ENCODE measurements at regions not wholly inside any gene's neighbourhood (a gene's known extent, or its start where the extent isn't known, plus 50 kb on each side); places are given as distances from the start of the nearest gene placed in this dataset.

- H3K27ac Mint-ChIP-seq, result no peak overlapping the region
- H3K9me3 Mint-ChIP-seq, result no peaks in the 10 kb centered on the region
- no peaks in the 10 kb centered on the region for H3K36me3 Mint-ChIP-seq
- DNase-seq (ENCODE audit: low spot score in 2 of 2) (no peak), ATAC-seq (no peak)
Observed at GRCh38 chr6:43851204-43851865, 81.3 kb downstream of the VEGFA start.

- no peaks in the 10 kb centered on the region for H3K36me3 Mint-ChIP-seq
- no peaks in the 10 kb centered on the region for H3K9me3 Mint-ChIP-seq
- DNase-seq (ENCODE audit: low spot score in 2 of 2), result no peak
- peak overlapping the region in 1 of 2 donors; percentile 57 for H3K27ac Mint-ChIP-seq
- ATAC-seq, result no peak
Observed at GRCh38 chr6:43850314-43851203, 80.5 kb downstream of the VEGFA start.

GRCh38 chr6:43849844-43850243, 79.8 kb downstream of the VEGFA start:
- ATAC-seq (no peak), DNase-seq (ENCODE audit: low spot score in 2 of 2) (no peak)
- no peak overlapping the region for H3K27ac Mint-ChIP-seq
- no peaks in the 10 kb centered on the region for H3K36me3 Mint-ChIP-seq
- H3K9me3 Mint-ChIP-seq, result no peaks in the 10 kb centered on the region

GRCh38 chr6:43848671-43849391, 78.8 kb downstream of the VEGFA start:
- no peak for DNase-seq (ENCODE audit: low spot score in 2 of 2)
- H3K9me3 Mint-ChIP-seq, result no peaks in the 10 kb centered on the region

GRCh38 chr6:43847741-43848630, 78.0 kb downstream of the VEGFA start:
- no peaks in the 10 kb centered on the region for H3K9me3 Mint-ChIP-seq
- H3K27ac Mint-ChIP-seq, result no peak overlapping the region
- ATAC-seq, result no peak
- no peak for DNase-seq (ENCODE audit: low spot score in 2 of 2)
- H3K36me3 Mint-ChIP-seq, result no peaks in the 10 kb centered on the region

More at GRCh38 chr6:43848671-43849391, 78.8 kb downstream of the VEGFA start:
- H3K27ac Mint-ChIP-seq, result no peak overlapping the region
- no peak for ATAC-seq
- H3K36me3 Mint-ChIP-seq, result no peaks in the 10 kb centered on the region

GRCh38 chr6:43846556-43846955, 76.5 kb downstream of the VEGFA start:
- Mint-ChIP-seq H3K9me3 (no peaks in the 10 kb centered on the region), H3K36me3 (no peaks in the 10 kb centered on the region), H3K27ac (no peak overlapping the region)
- no peak for ATAC-seq
- DNase-seq (ENCODE audit: low spot score in 2 of 2), result no peak

GRCh38 chr6:43845646-43846045, 75.6 kb downstream of the VEGFA start:
- no peak for DNase-seq (ENCODE audit: low spot score in 2 of 2)
- no peaks in the 10 kb centered on the region for H3K36me3 Mint-ChIP-seq
- H3K9me3 Mint-ChIP-seq, result no peaks in the 10 kb centered on the region
- H3K27ac Mint-ChIP-seq, result peak overlapping the region in 1 of 2 donors; percentile 65
- no peak for ATAC-seq

- DNase-seq (ENCODE audit: low spot score in 2 of 2) (no peak), ATAC-seq (no peak)
- no peaks in the 10 kb centered on the region for H3K36me3 Mint-ChIP-seq
Observed at GRCh38 chr6:43843669-43844171, 73.7 kb downstream of the VEGFA start.

GRCh38 chr6:43843097-43843645, 73.2 kb downstream of the VEGFA start:
- DNase-seq (ENCODE audit: low spot score in 2 of 2) (no peak), ATAC-seq (no peak)
- Mint-ChIP-seq H3K27ac (no peak overlapping the region), H3K36me3 (no peaks in the 10 kb centered on the region), H3K9me3 (no peaks in the 10 kb centered on the region)

More at GRCh38 chr6:43843669-43844171, 73.7 kb downstream of the VEGFA start:
- no peak overlapping the region for H3K27ac Mint-ChIP-seq
- no peaks in the 10 kb centered on the region for H3K9me3 Mint-ChIP-seq

- no peak for DNase-seq (ENCODE audit: low spot score in 2 of 2)
- ATAC-seq, result no peak
- Mint-ChIP-seq H3K36me3 (no peaks in the 10 kb centered on the region), H3K27ac (no peak overlapping the region), H3K9me3 (no peaks in the 10 kb centered on the region)
Observed at GRCh38 chr6:43842231-43842794, 72.3 kb downstream of the VEGFA start.

GRCh38 chr6:43840490-43841218, 70.6 kb downstream of the VEGFA start:
- ATAC-seq (no peak), DNase-seq (ENCODE audit: low spot score in 2 of 2) (no peak)
- H3K9me3 Mint-ChIP-seq, result no peaks in the 10 kb centered on the region
- H3K36me3 Mint-ChIP-seq, result no peaks in the 10 kb centered on the region
- H3K27ac Mint-ChIP-seq, result no peak overlapping the region

- ATAC-seq (peak; percentile 14 to 48), DNase-seq (ENCODE audit: low spot score in 2 of 2) (no peak)
- Mint-ChIP-seq H3K36me3 (no peaks in the 10 kb centered on the region), H3K27ac (no peak overlapping the region), H3K9me3 (no peaks in the 10 kb centered on the region)
Observed at GRCh38 chr6:43838276-43839036, 68.4 kb downstream of the VEGFA start.

- ATAC-seq (no peak), DNase-seq (ENCODE audit: low spot score in 2 of 2) (no peak)
- no peaks in the 10 kb centered on the region for H3K36me3 Mint-ChIP-seq
- no peaks in the 10 kb centered on the region for H3K9me3 Mint-ChIP-seq
- H3K27ac Mint-ChIP-seq, result no peak overlapping the region
Observed at GRCh38 chr6:43837507-43837906, 67.5 kb downstream of the VEGFA start.

GRCh38 chr6:43836507-43837240, 66.7 kb downstream of the VEGFA start:
- Mint-ChIP-seq H3K27ac (no peak overlapping the region), H3K36me3 (no peaks in the 10 kb centered on the region), H3K9me3 (no peaks in the 10 kb centered on the region)
- DNase-seq (ENCODE audit: low spot score in 2 of 2) (no peak), ATAC-seq (no peak)
